Inferior parietal cortex (tissue), 1 donor: ENCODE measurements at regions not wholly inside any gene's neighbourhood (a gene's known extent, or its start where the extent isn't known, plus 50 kb on each side); places are given as distances from the start of the nearest gene placed in this dataset.
A peak's percentile ranks its signal among the peaks of the same experiment; 100 is the strongest.

Source experiments
- DNase-seq: peaks from one replicate; pipeline ENCODE4 v3.0.0-alpha.2; 2016; ENCODE audit errors: extremely low spot score

DNA sequence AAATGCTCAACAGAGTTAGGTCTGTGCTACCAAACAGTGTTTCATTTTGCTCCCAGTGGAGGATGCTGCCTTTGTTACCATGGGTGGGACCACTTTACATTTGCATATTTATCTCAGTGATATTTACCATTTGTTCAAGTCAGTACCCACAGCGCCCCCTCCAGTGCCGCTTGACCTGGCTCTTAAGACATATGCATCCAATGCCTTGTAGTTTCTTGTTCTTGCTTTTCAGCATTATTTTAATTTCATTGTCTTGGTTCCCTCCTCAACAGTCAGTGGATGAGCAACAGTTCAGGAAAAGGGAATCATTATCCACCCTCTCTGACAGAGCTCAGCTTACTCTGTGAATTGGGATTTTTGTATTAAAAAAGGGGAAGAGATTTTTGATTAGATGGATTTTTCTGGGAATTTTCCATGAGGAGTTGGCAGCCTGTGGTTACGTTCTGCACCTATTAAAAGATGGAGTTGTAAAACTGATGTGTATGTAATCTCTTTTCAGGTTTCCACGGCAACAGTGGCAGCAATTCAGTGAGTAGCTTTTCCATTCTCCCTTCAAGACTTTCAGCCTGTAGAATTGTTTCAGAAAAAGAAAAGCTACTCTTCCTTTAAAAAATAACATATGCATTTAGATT, 240.5 kb upstream of the DAAM1 start:
- DNase-seq: peak; percentile 52

DNA sequence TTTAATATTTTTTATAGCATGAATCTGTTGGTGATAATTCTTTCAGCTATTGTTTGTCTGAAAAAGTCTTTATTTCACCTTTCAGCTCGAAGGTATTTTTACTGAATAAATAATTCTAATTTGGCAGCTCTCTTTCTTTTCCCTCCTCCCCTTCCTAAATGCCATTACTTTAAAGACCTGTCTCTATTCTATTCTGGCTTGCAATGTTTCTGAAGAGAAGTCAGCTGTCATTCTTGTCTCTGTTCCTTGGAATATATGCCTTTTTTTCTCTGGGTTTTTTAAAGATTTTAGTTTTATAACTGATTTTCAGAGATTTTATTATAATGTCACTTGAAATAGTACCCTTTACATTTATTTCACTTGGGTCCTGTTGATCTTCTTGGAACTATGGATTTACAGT, 237.9 kb upstream of the DAAM1 start:
- no peak for DNase-seq

DNA sequence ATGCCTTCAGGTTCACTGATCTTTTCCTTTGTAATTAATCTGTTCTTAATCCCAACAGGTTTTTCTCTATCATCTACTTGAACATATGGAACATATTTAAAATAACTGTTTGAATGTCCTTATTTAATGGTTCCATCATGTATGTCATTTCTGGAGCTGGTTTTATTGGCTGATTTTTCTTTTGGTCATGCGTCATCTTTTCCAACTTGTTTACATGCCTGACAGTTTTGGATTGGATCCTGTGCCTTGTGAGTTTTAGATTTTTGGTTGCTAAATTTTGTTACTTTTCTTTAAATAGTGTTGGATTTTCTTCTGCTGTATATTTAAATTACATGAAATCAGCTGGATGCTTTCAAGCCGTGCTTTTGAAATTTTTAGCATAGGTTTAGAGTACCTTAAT, 237.3 kb upstream of the DAAM1 start:
- no peak for DNase-seq

DNA sequence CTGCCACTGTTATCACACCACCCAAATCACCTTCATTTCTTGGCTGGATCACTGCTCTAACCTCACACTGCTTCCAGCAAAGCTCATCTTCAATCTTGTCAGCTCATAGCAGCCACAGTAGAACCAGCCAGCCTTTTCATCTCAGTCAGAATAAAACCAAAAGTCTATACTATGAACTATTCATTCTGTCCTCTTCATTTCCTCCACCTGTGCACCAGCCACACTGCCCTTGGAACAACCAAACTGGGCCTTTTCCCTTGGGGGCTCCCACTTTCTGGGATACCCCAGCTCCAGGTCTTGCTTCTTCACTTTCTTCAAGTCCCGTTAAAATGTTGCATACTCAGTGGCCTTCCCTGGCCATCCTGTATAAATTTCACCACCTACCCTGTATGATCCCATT, 234.4 kb upstream of the DAAM1 start:
- no peak for DNase-seq

DNA sequence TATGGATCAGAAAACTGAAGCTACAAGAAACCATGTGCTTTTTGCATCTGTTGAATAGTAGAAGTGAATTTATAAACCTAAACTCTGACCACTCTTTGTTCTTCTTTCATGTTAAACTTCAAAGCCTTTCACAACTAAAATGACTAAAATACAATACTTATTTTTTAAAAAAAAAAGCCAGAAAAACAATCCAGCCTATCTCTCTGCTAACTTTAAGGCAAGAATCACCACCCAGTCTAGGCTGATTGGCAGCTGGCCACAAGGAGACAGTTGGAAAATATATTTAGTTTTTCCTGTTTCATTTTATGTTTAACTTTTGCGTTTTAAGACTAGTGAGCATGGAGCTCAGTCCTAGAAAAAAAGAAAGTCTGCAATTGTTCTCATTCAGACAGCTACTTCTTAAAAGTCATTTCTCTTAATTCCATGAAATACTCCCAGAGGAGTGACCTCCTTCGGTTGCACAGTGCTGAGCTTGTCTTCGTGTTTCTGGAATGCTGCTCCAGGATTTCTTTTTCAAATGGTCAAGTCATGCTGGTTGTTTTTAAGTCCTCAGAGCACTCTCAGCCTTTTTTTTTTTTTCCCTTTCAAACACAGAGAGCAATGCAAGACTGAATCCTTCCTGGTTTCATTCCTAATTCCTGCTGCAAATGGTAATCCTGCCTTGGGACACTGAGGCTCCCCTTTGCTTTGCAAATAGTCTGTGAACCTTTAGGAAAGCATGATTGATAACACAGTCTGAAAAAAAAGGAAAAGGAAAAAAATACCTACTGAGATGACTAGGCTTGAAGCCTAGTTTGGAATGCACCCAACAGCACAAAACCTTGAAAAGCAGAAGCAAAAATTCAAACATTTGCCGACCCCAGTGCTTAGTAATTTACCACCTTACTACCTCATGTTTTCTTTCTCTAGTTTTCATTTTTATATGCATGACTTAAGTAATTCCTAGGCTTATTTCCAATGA, 233.3 kb upstream of the DAAM1 start:
- no peak for DNase-seq

DNA sequence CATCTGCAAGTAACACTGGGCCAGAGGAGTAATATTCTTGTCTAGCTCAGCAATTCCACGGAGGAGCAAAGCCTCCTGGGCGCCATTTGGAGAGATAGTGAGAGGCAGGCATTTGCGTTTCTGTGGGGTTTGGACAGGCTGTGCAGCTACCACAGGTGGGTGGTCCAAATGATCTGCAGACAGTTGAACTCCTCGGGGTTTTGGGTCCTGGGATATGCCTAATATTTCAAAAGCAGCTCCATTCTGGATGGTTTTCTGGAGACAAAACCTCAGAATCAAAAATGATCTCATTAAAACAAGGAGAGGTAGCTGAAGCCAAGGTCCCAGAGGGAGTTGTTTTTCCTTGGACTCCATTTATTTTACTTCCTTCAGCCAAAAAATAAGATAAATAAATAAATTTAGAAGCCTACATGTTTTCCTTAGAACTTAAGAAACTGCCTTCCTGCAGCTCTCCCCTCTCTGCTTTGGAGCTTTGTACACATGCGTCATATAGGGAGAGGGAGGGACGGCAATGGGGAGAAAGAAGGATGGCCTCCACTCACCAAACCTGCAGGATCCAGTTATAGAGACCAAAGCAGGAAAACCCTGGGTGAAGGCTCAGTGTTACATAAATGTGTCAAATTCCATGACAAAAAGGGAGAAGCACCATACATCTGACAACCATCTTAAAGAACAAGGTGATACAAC, 227.3 kb upstream of the DAAM1 start:
- no peak for DNase-seq

DNA sequence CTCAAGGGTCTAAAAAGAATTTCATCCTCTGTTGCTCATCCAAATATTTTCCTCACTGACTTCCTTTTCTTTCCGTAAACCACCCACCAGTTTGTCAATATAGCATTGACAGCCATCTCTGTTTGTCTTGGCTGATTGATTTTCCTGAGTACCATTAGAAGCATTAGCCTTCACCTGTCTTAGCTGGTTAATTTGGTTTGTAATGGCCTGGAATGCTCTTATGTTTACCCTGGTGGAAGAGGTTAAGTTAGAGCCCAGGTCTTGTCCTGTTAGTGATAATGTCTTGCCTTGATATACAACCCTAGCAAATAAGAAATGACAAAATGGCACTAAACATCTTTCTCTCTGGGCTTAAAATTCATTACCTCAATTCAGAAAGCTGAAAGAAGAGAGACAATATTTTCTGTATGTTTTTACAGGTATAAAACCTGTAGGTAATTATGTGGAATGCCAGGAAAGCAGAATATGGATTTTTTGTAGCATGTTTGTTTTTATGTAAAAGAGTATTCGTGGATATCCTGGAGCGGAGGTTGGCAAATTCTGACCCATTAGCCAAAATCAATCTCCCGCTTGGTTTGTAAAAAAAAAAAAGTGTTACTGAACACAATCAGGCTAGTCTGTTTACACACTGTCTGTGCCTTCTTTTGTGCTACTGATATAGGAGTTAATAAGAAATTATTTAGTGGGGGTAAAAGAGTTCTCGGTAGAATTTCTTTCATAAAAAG, 224.4 kb upstream of the DAAM1 start:
- no peak for DNase-seq

DNA sequence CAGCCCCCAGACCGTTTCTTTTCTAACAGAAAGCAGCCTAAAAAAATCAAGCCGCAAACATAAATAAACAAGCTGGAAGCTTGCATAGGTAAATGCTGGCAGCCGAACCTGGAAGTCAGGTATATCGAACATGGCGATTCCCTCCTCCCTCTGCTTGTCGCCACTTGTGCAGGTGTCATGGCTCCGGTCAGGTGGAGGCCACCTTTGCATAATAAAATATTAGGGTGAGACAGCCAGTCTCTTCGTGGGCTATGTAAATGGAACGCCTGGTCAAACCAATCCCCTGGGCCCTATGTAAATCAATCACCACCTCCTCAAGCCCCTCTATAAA, 223.9 kb upstream of the DAAM1 start:
- DNase-seq: no peak

DNA sequence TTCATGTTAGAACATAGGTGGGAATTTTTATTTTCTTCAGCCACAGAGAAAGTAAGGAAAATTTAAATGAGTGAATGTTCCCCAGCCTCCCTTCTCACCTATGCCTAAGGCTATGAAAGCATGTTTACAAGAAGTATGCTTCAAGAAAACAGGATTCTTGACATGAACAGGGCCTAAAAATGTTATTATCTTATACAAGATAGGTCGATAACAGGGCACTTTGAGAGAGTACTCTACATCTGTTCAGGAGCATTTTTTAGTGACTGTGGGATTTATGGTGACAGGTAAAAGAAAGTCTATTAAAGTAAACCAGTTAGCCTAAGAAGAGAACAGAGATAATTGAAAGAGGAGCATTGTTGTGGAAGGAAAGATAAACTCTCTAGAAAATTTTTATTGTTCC, 222.9 kb upstream of the DAAM1 start:
- DNase-seq: no peak

DNA sequence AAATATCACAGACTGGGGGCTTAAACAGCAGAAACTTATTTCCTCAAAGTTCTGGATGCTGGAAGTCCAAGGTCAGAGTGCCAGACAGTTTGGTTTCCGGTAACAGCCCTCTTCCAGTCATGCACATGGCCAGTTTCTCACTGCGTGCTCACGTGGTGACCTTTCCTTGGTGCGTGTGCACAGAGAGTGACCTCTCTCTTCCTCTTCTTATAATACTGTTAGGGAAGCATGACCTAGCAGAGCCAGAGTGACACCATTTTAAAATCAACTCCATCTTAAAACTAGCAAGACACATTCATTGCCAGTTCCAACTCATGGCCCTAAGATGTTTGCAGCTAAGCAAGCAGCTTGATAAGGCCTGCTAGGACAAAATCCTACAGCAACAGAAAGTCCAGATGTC, 221.5 kb upstream of the DAAM1 start:
- no peak for DNase-seq

DNA sequence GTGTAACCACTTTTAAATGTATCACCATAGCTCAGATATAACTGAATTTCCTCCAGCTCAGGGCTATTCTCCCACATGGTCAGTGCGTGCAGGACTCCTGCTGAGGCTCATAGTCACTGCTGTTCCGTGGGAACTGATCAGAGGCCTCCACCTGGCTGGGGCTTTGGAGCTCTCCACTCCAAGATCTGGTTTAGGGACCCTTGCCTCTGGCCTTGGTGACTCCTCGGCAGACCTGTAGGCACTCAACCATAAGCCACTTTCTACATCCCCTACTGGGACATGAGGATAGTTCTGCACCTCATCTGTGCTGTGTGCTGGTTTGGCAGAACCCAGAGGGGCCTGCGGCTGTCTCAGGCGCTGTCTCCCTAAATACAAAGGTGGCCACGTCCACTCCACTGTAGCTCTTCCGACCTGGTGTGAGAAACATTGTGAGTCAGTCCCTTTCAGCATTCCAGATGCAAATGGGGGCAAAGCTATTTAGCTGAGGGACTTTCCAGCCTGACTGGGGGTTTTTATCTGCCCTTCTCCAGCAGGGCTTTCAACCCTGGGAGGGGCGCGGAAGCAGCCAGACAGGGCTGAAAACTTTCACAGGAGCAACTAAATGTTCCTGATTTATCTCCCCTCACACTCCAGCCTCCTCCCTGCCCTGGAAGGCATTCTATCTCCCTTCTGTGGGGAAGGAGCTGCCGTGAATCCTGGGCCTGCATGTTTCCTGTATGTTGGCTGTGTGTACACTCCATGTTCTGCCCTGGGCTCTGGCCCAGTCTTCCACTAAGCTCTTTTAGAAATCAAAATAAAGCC, 218.3 kb upstream of the DAAM1 start:
- DNase-seq: no peak

DNA sequence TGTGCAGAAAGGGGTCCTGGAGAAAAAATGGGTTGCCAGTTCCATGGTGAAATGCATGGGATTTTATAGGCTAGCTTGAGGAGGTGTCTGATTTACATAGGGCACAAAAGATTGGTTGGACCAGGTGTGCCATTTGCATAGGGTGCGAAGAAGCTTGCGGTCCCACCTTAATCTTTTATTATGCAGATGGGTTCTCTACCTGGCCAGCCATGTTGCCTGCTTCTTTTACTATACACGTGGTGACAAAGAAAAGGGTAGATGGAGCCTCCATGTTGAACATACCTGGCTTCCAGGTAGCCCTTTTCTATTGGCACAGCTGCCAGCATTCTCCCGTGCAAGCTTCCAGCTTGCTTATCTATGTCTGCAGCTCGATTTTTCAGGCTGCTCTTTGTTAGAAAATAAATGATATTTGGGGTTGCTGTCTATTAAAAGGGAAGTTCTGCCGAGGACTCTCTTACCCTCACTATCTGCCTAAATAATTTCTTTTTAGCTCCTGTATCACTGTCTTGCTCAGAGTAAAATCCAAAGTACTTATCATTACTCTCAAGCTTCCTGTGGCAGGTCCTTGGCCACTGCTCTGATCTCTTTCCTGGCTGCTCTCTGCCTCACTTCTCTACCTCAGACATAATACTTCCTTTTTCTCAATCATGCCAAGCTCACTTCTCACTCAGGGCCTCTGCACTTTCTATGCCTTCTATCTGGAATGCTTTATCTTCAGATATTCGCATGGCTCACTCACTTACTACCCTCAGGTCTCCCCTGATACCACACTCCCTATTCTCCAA, 216.0 kb upstream of the DAAM1 start:
- DNase-seq: no peak

DNA sequence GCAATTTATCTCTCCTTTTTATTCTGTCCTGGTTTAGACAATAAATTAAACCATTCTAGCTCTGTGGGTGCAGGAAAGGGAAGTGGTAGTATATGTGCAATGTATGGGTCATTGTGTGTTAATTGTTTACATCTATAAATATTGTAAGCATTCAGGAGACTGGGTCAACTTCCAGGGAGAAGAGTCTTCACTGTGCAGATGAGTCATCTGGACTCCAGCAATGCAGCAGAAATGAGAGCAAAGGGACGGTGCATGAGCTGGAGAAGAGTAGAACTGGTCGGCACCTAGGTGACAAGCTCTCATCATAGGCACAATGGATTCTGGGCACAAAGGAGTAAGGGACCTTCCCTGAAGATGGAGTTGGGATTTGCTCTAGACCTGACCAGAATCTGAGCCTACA, 211.1 kb upstream of the DAAM1 start:
- no peak for DNase-seq

DNA sequence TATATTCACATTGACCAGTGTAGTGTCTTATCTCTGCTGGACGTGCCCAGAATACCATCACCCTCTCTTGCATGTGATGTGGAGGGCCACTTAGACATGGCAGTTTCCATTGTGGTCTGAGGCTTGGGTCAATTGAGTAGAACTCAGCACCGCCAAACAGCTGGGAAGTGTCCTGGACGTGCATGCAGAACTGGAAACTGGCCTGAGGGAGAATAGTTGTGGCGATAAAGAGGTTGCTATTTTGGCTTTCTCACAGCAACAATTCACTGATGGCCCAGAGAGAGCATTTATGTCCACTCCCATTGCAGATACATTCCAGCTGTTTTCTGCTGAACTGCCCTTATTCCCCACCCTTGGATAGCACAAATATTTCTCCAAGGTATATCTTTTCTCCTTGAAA, 210.1 kb upstream of the DAAM1 start:
- no peak for DNase-seq

DNA sequence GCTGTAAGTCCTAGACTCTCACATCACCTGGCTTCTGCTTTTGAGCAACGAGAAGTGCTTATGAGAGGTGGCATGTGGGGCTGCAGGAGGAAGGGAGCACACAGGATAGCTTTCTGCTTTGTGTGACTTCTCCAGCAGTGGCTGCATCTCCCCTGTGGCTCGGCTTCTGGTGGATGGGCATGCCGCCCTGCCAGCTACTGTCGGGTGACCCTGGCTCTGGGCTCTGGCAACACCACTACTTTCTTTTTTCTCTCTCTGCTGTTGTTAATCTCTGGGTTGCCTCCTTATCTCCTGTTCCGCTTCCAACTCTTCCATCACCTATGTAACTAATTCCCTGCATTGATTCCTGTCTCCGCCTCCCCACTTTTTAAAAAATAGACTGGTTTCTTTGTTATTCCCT, 209.1 kb upstream of the DAAM1 start:
- no peak for DNase-seq

DNA sequence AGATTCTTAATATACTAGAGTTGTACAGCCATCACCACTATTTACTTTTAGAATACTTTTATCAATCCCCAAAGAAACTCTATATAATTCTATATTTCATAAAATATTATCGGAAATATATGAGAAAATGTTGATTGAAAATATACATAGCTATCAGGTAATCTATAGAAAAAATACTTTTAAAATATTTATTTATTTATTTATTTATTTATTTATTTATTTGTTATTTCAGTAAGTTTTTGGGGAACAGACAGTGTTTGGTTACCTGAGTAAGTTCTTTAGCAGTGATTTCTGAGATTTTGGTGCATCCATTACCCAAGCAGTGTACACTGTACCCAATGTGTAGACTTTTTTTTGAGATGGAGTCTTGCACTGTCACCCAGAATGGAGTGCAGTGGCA, 206.6 kb upstream of the DAAM1 start:
- DNase-seq: no peak

DNA sequence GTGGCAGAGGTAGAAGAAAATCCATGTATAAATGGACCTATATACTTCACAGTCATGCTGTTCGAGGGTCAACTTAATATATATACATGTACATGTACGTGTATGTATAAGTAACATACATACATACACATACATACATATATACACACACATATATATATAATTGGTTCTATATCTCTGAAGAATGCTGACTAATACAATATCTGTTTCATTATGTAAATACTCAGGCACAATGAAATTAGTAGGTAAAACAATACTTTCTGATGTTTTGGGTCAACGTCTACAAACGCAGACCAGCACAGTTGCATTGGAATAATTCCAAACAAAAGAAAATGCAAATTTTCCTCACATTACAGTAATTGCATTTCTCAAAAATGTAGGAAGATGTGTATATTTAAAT, 202.7 kb upstream of the DAAM1 start:
- DNase-seq: no peak

DNA sequence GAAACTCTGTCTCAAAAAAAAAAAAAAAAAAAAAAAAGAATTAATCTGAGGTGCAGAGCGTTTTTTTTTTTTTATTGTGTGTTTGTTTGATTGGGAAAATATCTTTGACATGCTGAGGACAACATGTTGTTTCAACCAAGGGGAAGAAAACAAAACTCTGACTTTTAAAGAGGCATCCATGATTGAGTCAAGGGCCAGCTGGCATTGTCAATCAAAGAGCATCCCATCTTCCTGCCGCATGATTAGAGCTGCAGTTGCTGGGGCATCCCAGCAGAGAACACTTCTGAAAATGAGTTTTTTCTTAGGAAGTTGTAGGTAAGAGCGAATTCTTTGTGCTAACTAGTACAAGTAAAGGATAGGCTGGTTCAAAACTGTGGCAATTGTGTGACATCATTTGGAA, 200.9 kb upstream of the DAAM1 start:
- DNase-seq: no peak

DNA sequence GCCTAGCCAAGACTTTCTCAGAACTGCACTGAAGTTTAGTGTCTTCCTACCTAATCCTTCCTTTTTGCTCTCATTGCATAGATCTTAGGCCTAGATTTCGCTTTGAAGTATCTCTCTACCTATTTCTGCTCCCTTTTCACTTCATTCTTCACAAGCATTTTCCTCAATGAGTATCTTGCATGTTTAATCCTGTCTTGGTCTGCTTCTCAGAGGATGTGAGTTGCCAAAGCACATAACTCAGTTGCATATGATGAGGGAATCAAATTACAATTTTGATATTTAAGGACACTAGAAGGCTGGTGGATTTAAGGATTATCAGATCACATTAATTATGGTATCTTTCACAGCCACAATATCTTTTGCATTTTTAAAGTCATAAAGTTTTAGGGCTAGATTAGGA, 195.5 kb upstream of the DAAM1 start:
- DNase-seq: no peak

DNA sequence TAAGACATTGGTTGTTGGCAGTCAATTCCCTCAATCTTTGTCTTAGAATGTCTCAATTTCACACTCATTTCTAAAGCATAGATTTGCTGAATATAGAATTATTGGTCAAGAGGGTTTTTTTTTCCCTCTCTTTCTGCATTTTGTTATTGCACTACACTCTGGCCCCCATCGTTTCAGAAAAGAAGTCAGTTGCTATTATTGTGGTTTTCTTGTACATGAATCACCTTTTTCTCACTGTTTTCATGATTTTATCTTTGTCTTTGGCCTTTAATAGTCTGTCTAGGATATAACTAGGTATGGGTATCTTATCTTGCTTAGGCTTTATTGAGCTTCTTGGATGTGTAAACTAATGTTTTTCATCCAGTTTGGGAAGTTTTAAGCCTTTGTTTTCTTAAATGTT, 194.3 kb upstream of the DAAM1 start:
- DNase-seq: no peak

DNA sequence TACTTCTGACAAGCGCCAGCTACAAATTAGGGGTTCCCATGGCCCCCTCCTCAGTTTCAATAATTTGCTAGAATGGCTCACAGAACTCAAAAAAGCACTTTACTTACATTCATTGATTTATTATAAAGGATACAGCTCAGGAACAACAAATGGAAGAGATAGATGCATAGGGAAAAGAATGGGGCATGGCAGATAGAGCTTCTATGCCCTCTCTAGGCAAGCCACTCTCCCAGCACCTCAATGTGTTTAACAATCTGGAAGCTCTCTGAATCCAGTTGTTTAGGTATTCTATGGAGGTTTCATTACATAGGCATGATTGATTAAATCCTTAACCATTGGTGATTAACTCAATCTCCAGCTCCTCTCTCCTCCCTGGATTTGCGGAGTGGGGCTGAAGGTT, 184.5 kb upstream of the DAAM1 start:
- DNase-seq: no peak
